NOMO-1 treated with DMSO at 0.1 percent for 48 hours (cell line): ENCODE measurements at regions not wholly inside any gene's neighbourhood (a gene's known extent, or its start where the extent isn't known, plus 50 kb on each side); places are given as distances from the start of the nearest gene placed in this dataset.

Experiments used
- DNase-seq: peaks from one replicate; lab custom pipeline; 2025; ENCODE audit not compliant: unreplicated experiment; lab: John Stamatoyannopoulos, UW

GRCh38 chr4:4641661-4642495 is 100.0 kb upstream of the STX18 start:
- no peak for DNase-seq

GRCh38 chr4:4641254-4641653 is 99.4 kb upstream of the STX18 start:
- DNase-seq = no peak

- no peak for DNase-seq
Observed at GRCh38 chr4:4640692-4641091, 98.8 kb upstream of the STX18 start.

GRCh38 chr4:4639370-4639769 is 97.5 kb upstream of the STX18 start:
- DNase-seq = no peak

GRCh38 chr4:4637710-4638109 is 95.9 kb upstream of the STX18 start:
- no peak for DNase-seq

- no peak for DNase-seq
Observed at GRCh38 chr4:4633431-4633830, 91.6 kb upstream of the STX18 start.

GRCh38 chr4:4631150-4631549 is 89.3 kb upstream of the STX18 start:
- no peak for DNase-seq

GRCh38 chr4:4627906-4628305 is 86.1 kb upstream of the STX18 start:
- no peak for DNase-seq

GRCh38 chr4:4627111-4627510 is 85.3 kb upstream of the STX18 start:
- DNase-seq = no peak

- DNase-seq = peak; percentile 11
Observed at GRCh38 chr4:4625488-4625887, 83.6 kb upstream of the STX18 start.

GRCh38 chr4:4624276-4624897 is 82.5 kb upstream of the STX18 start:
- DNase-seq = no peak

- no peak for DNase-seq
Observed at GRCh38 chr4:4619821-4620220, 78.0 kb upstream of the STX18 start.

GRCh38 chr4:4618847-4619246 is 77.0 kb upstream of the STX18 start:
- no peak for DNase-seq

GRCh38 chr4:4614925-4615678 is 73.3 kb upstream of the STX18 start:
- no peak for DNase-seq

GRCh38 chr4:4613641-4614286 is 71.9 kb upstream of the STX18 start:
- DNase-seq = no peak

GRCh38 chr4:4613126-4613465 is 71.2 kb upstream of the STX18 start:
- no peak for DNase-seq

- DNase-seq = no peak
Observed at GRCh38 chr4:4610672-4611071, 68.8 kb upstream of the STX18 start.

- no peak for DNase-seq
Observed at GRCh38 chr4:4609622-4610334, 67.9 kb upstream of the STX18 start.

- DNase-seq = no peak
Observed at GRCh38 chr4:4608214-4608537, 66.3 kb upstream of the STX18 start.

- DNase-seq = no peak
Observed at GRCh38 chr4:4607336-4608213, 65.7 kb upstream of the STX18 start.
